Activated B cell treated with CpG ODN at 0.5 μM for 24 hours (primary cell): ENCODE measurements at regions not wholly inside any gene's neighbourhood (a gene's known extent, or its start where the extent isn't known, plus 50 kb on each side); places are given as distances from the start of the nearest gene placed in this dataset.

ENCODE experiments used
- ATAC-seq: fragments of 200-7000 bp; cut with Tn5 transposase; one replicate; pipeline ENCODE4 v1.10.0; 2021; ENCODE audit warnings: low read depth, mild to moderate bottlenecking, moderate library complexity
- CTCF ChIA-PET: fragments of 350-600 bp; sonication (Branson Sonifier 250); formaldehyde crosslinking; loops from one replicate; lab custom pipeline; 2021; ENCODE audit warnings: antibody characterized with exemption; lab: Charles Lee
- POLR2A ChIA-PET: fragments of 350-600 bp; sonication (Branson Sonifier 250); formaldehyde crosslinking; loops from one replicate; lab custom pipeline; 2021; ENCODE audit warnings: antibody characterized with exemption; lab: Charles Lee
- DNase-seq: peaks from one replicate; pipeline ENCODE4 v3.0.0; 2022
- H3K27ac Mint-ChIP-seq: one replicate; pipeline ENCODE4 v1.8.0; 2020; ENCODE audit warnings: mixed read lengths
- H3K27me3 Mint-ChIP-seq: one replicate; pipeline ENCODE4 v1.8.0; 2021; ENCODE audit warnings: mixed read lengths
- H3K36me3 Mint-ChIP-seq: one replicate; pipeline ENCODE4 v1.8.0; 2021; ENCODE audit warnings: low read depth, mixed read lengths
- H3K4me1 Mint-ChIP-seq: one replicate; pipeline ENCODE4 v1.8.0; 2021; ENCODE audit warnings: mixed read lengths
- H3K4me3 Mint-ChIP-seq: one replicate; pipeline ENCODE4 v1.8.0; 2020; ENCODE audit warnings: mild to moderate bottlenecking, mixed read lengths
- H3K9me3 Mint-ChIP-seq: one replicate; pipeline ENCODE4 v1.8.0; 2020; ENCODE audit warnings: mixed read lengths
- CTCF ChIP-seq: fragments of 200-600 bp; IDR thresholded peaks from one replicate; pipeline ENCODE4 v1.8.0; 2022; ENCODE audit warnings: antibody characterized with exemption, mild to moderate bottlenecking
- intact Hi-C: fragments of 100-400 bp; cut with micrococcal nuclease; formaldehyde crosslinking; loops from one replicate; pipeline ENCODE4 v1.15.1; 2024

- CTCF ChIA-PET: interaction anchor here (1.5 kb wide), 1 partner anchor 512 kb away, joined by 3 read pairs; no protein-coding TSS in a partner anchor
- H3K36me3 Mint-ChIP-seq: no peaks in the 10 kb centered on the region
- POLR2A ChIA-PET: interaction anchor here (0.6 to 0.9 kb wide), 3 partner anchors 24 to 578 kb away, joined by 3 to 7 read pairs (median 3); no protein-coding TSS in a partner anchor
- DNase-seq: no peak
- no peaks in the 10 kb centered on the region for H3K27me3 Mint-ChIP-seq
- no peak for TF ChIP-seq CTCF
- H3K9me3 Mint-ChIP-seq: peaks cover 4% of the 10 kb centered on the region
- H3K4me1 Mint-ChIP-seq: peaks cover 60% of the 10 kb centered on the region
- no peak overlapping the region for H3K27ac Mint-ChIP-seq
- no peak overlapping the region for H3K4me3 Mint-ChIP-seq
- intact Hi-C loops: no loop called here
- ATAC-seq: no peak
Observed at GRCh38 chr12:92991134-92991533, 62.0 kb upstream of the EEA1 start.

DNA sequence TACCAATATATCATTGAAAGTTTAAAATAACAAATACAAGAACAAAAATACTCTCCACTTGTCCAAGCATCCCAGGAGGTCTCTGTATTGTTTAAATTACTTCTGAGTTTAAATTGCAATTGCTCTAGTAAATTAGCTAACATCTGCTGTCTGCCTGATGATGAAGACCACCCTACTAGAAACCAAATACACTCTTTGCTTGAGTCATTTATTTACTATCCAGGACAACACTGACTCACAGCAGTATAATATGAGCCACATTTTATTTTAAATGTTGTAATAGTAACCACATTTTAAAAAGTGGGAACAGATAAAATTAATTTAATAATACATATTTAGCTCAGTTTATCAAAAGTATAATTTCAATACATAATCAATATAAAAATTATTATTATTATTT lies 62.9 kb upstream of the EEA1 start:
- POLR2A ChIA-PET: interaction anchor here (0.6 to 0.9 kb wide), 2 partner anchors 9 to 25 kb away, joined by 4 to 7 read pairs; no protein-coding TSS in a partner anchor
- no peaks in the 10 kb centered on the region for H3K36me3 Mint-ChIP-seq
- H3K4me1 Mint-ChIP-seq: peaks cover 64% of the 10 kb centered on the region
- H3K27me3 Mint-ChIP-seq: no peaks in the 10 kb centered on the region
- no peak for ATAC-seq
- no peak for TF ChIP-seq CTCF
- intact Hi-C loops: no loop called here
- no peak overlapping the region for H3K4me3 Mint-ChIP-seq
- DNase-seq: no peak
- CTCF ChIA-PET: interaction anchor here (1.8 kb wide), 1 partner anchor 428 kb away, joined by 5 read pairs; no protein-coding TSS in a partner anchor
- peaks cover 4% of the 10 kb centered on the region for H3K9me3 Mint-ChIP-seq
- no peak overlapping the region for H3K27ac Mint-ChIP-seq

DNA sequence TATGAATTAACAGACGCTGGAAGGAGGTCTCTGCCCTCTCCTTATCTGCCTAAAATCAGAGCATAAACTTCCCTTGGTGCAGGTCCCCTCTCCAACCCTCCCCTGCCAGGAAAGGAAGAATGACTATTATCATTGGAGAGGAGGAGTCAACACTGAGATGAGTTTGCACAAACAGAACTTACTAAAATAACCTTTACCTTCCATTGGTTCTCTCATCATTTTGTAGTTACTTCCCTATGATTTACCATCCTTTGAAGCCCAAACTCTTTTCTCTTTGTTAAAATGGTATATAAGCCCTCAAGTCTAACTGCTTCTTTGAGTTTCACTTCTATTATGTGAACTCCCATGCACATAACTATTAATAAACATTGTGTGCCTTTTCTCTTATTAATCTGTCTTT lies 64.2 kb upstream of the EEA1 start:
- no peak for ATAC-seq
- Mint-ChIP-seq H3K27ac (no peak overlapping the region), H3K9me3 (peaks cover 4% of the 10 kb centered on the region), H3K36me3 (no peaks in the 10 kb centered on the region), H3K4me3 (no peak overlapping the region), H3K4me1 (peaks cover 53% of the 10 kb centered on the region), H3K27me3 (no peaks in the 10 kb centered on the region)
- DNase-seq: no peak
- ChIA-PET CTCF (interaction anchor here (1.8 kb wide), 1 partner anchor 426 kb away, joined by 5 read pairs; no protein-coding TSS in a partner anchor), POLR2A (no interaction called here)
- intact Hi-C loops: no loop called here
- TF ChIP-seq CTCF: no peak

GRCh38 chr12:92995258-92995903 lies 66.3 kb upstream of the EEA1 start:
- POLR2A ChIA-PET: interaction anchor here (0.6 to 2.1 kb wide), 11 partner anchors 8 to 403 kb away, joined by 3 to 21 read pairs (median 4); partner anchors contain the start of genes EEA1 and NUDT4
- TF ChIP-seq CTCF: no peak
- Mint-ChIP-seq H3K4me3 (peak overlapping the region; percentile 61), H3K9me3 (peaks cover 4% of the 10 kb centered on the region), H3K27me3 (no peaks in the 10 kb centered on the region), H3K27ac (peak overlapping the region; percentile 90), H3K36me3 (no peaks in the 10 kb centered on the region), H3K4me1 (peaks cover 32% of the 10 kb centered on the region)
- peak; percentile 96 for ATAC-seq
- intact Hi-C loops: loop anchor here (1.0 to 2.0 kb wide), 3 partner anchors 8 to 65 kb away; no protein-coding TSS in a partner anchor
- no peak for DNase-seq
- CTCF ChIA-PET: interaction anchor here (1.4 to 2.2 kb wide), 3 partner anchors 8 to 385 kb away, joined by 4 to 7 read pairs (median 4); no protein-coding TSS in a partner anchor

GRCh38 chr12:93000026-93000425 lies 70.9 kb upstream of the EEA1 start:
- no peaks in the 10 kb centered on the region for H3K9me3 Mint-ChIP-seq
- no peaks in the 10 kb centered on the region for H3K36me3 Mint-ChIP-seq
- ATAC-seq: no peak
- ChIA-PET CTCF (interaction anchor here (2.4 kb wide), 1 partner anchor 12 kb away, joined by 7 read pairs; no protein-coding TSS in a partner anchor), POLR2A (no interaction called here)
- no peaks in the 10 kb centered on the region for H3K27me3 Mint-ChIP-seq
- H3K4me1 Mint-ChIP-seq: peaks cover 14% of the 10 kb centered on the region
- no peak for TF ChIP-seq CTCF
- H3K4me3 Mint-ChIP-seq: no peak overlapping the region
- no peak overlapping the region for H3K27ac Mint-ChIP-seq
- no peak for DNase-seq
- intact Hi-C loops: no loop called here
